ENCODE measurements at regions not wholly inside any gene's neighbourhood (a gene's known extent, or its start where the extent isn't known, plus 50 kb on each side); places are given as distances from the start of the nearest gene placed in this dataset.

GRCh38 chr20:19094959-19095541, 117.4 kb upstream of the SLC24A3 start:
- ChIA-PET POLR2A (ENCODE audit: partially characterized antibody) (no interaction called here), CTCF (ENCODE audit: partially characterized antibody) (no interaction called here)
- peak overlapping the region; percentile 98; the same call in 1 of the 2 replicates for H2BK20ac ChIP-seq (ENCODE audit: low read length)
- no peak overlapping the region for H3K4me3 ChIP-seq (ENCODE audit: extremely low read depth in 1 of 4, insufficient read depth in 2 of 4, low read depth in 3 of 4, low read length in 4 of 4)
- peak overlapping the region; percentile 38; the same call in 1 of the 2 replicates for H3K18ac ChIP-seq (ENCODE audit: extremely low read depth, low read length)
- H4K20me1 ChIP-seq (replicated peaks in 1 of 2; ENCODE audit: control insufficient read depth in 1 of 2, insufficient read depth in 2 of 2, low read length in 2 of 2): no peaks in the 10 kb centered on the region
- H3K4me2 ChIP-seq (ENCODE audit: insufficient read depth in 1 of 2, low read depth in 2 of 2, low read length in 2 of 2): peak overlapping the region in 1 of 2 experiments; percentile 53; a peak in 1 of 4 replicates
- H3K9ac ChIP-seq (replicated peaks in 1 of 4; ENCODE audit: extremely low read depth in 1 of 4, low read depth in 3 of 4, low read length in 3 of 4): no peak overlapping the region
- peak overlapping the region; percentile 62 for H4K91ac ChIP-seq (replicated peaks; ENCODE audit: insufficient read length, low read length)
- H3K27ac ChIP-seq (ENCODE audit: low read depth, low read length): no peak overlapping the region
- no peak overlapping the region for H3K14ac ChIP-seq (ENCODE audit: insufficient read length)
- TF ChIP-seq POU5F1 (IDR thresholded peaks at IDR 0.05; ENCODE audit: low read depth, low read length) (no peak), POLR2AphosphoS5 (IDR thresholded peaks at IDR 0.05; ENCODE audit: low read depth, low read length) (no peak), ATF3 (IDR thresholded peaks at IDR 0.05; ENCODE audit: insufficient read depth, low read depth, low read length) (no peak), NRF1 (IDR thresholded peaks at IDR 0.05; ENCODE audit: low read depth, low read length) (no peak), CTCF (IDR thresholded peaks at IDR 0.05; ENCODE audit: control extremely low read depth in 1 of 3, insufficient read depth in 1 of 3, low read depth in 1 of 3, low read length in 3 of 3) (no peak)
- no peaks in the 10 kb centered on the region for H3K79me2 ChIP-seq (ENCODE audit: control insufficient read depth in 1 of 2, insufficient read depth in 2 of 2, low read length in 2 of 2)
- no peak overlapping the region for H4K8ac ChIP-seq (ENCODE audit: extremely low read depth, insufficient read depth, low read length)
- WGBS, 2 experiments (ENCODE audit: extremely low coverage in 1 of 2, insufficient coverage in 1 of 2, insufficient read length in 1 of 2, insufficient replicate concordance in 2 of 2, low coverage in 1 of 2, low lambda C conversion rate in 2 of 2, missing lambda C conversion rate in 1 of 2): 87% methylated on average over 5 of the region's 5 CpGs; no CpG with 5 or more reads in 1 of the 2 experiments
- H3K4me1 ChIP-seq (replicated peaks in 1 of 4; ENCODE audit: control insufficient read depth in 3 of 4, insufficient read depth in 4 of 4, low read length in 3 of 4): peaks cover 4 to 12% (median 8%) of the 10 kb centered on the region in 4 experiments; a peak in 5 of 7 replicates
- peak overlapping the region; percentile 34 for H3K4ac ChIP-seq (replicated peaks; ENCODE audit: insufficient read length, low read depth, low read length)
- H2BK12ac ChIP-seq (ENCODE audit: low read depth, low read length): peak overlapping the region; percentile 91
- DNase-seq (ENCODE audit: low read depth in 1 of 2, low spot score in 2 of 2) (no peak), FAIRE-seq (no peak)
- H3K36me3 ChIP-seq (ENCODE audit: control insufficient read depth in 2 of 4, insufficient read depth in 4 of 4, low read length in 3 of 4): no peaks in the 10 kb centered on the region
- no peaks in the 10 kb centered on the region for H3K27me3 ChIP-seq (replicated peaks in 1 of 4; ENCODE audit: control insufficient read depth in 3 of 4, extremely low read depth in 1 of 4, insufficient read depth in 3 of 4, low read length in 3 of 4)
- peak overlapping the region; percentile 70 for H2AK5ac ChIP-seq (ENCODE audit: low read depth, low read length)
- peak overlapping the region; percentile 76 for H2BK120ac ChIP-seq (replicated peaks; ENCODE audit: low read depth, low read length)
- H2AFZ ChIP-seq (ENCODE audit: low read length): no peak overlapping the region
- peak overlapping the region; percentile 69; the same call in 1 of the 2 replicates for H2BK5ac ChIP-seq (ENCODE audit: low read depth, low read length)
- no peak overlapping the region for H3K23ac ChIP-seq (ENCODE audit: insufficient read length)
- H4K5ac ChIP-seq (ENCODE audit: insufficient read length, low read depth, low read length): no peak overlapping the region
- no peaks in the 10 kb centered on the region; the same call in 1 of the 2 replicates for H3K23me2 ChIP-seq (ENCODE audit: low read depth, low read length)
- H3K56ac ChIP-seq (replicated peaks; ENCODE audit: insufficient read length, low read depth, low read length): no peak overlapping the region
- no peaks in the 10 kb centered on the region for H3K79me1 ChIP-seq (ENCODE audit: low read depth, low read length)
- H2BK15ac ChIP-seq (ENCODE audit: low read length): 0 out of 2 replicates have a peak overlapping the region, but pooled peaks have one; percentile 75
- no peaks in the 10 kb centered on the region for H3K9me3 ChIP-seq (ENCODE audit: insufficient read depth in 2 of 2, low read depth in 1 of 2, low read length in 1 of 2)

Data from H1 (cell line).